IPS DF 6.9 (cell line): ENCODE measurements at regions not wholly inside any gene's neighbourhood (a gene's known extent, or its start where the extent isn't known, plus 50 kb on each side); places are given as distances from the start of the nearest gene placed in this dataset.

Experiments
- DNase-seq: peaks from one replicate; pipeline ENCODE4 v3.0.0-alpha.2; 2013; ENCODE audit warnings: low read depth, low spot score
- H3K27ac ChIP-seq: one replicate; pipeline ENCODE4 v1.5.1; 2013; ENCODE audit warnings: low read length, control low read depth
- H3K27me3 ChIP-seq: 2 replicates; pipeline ENCODE4 v1.6.1; 2013; ENCODE audit warnings: mild to moderate bottlenecking, low read length; ENCODE audit not compliant: control insufficient read depth, insufficient read depth
- H3K36me3 ChIP-seq: 2 replicates; pipeline ENCODE4 v1.6.1; 2013; ENCODE audit warnings: low read length; ENCODE audit not compliant: control insufficient read depth, insufficient read depth
- H3K4me1 ChIP-seq: 2 replicates; pipeline ENCODE4 v1.6.1; 2013; ENCODE audit warnings: low read length; ENCODE audit not compliant: control insufficient read depth, insufficient read depth
- H3K4me3 ChIP-seq: 2 replicates; pipeline ENCODE4 v1.5.1; 2013; ENCODE audit warnings: mild to moderate bottlenecking, low read length
- H3K9me3 ChIP-seq: 2 replicates; pipeline ENCODE4 v1.6.1; 2013; ENCODE audit warnings: low read length, inconsistent platforms; ENCODE audit not compliant: control insufficient read depth, insufficient read depth
- WGBS: extraction: QIAGEN DNeasy Blood & Tissue Kit; methylation state at CpG from one replicate; pipeline ENCODE4 v1.1.7; 2013; ENCODE audit warnings: mixed read lengths, missing lambda C conversion rate; ENCODE audit not compliant: insufficient read length, insufficient coverage; 5-methylcytosine and 5-hydroxymethylcytosine counted together

- no peak overlapping the region for H3K4me3 ChIP-seq
- DNase-seq = no peak
- H3K27me3 ChIP-seq = no peaks in the 10 kb centered on the region
- H3K4me1 ChIP-seq = no peaks in the 10 kb centered on the region
- no peaks in the 10 kb centered on the region for H3K36me3 ChIP-seq
- H3K27ac ChIP-seq = no peak overlapping the region
- no peaks in the 10 kb centered on the region for H3K9me3 ChIP-seq
- no CpG with 5 or more reads among the region's 8 CpGs for WGBS
These were observed 393.4 kb downstream of the ACTR3B start for GRCh38 chr7:153152801-153153422.

- no peaks in the 10 kb centered on the region for H3K36me3 ChIP-seq
- H3K4me1 ChIP-seq = no peaks in the 10 kb centered on the region
- H3K9me3 ChIP-seq = no peaks in the 10 kb centered on the region
- DNase-seq = no peak
- no peaks in the 10 kb centered on the region; the same call in 1 of the 2 replicates for H3K27me3 ChIP-seq
- no peak overlapping the region for H3K4me3 ChIP-seq
- no CpG with 5 or more reads among the region's 3 CpGs for WGBS
- H3K27ac ChIP-seq = no peak overlapping the region
These were observed 398.6 kb downstream of the ACTR3B start for GRCh38 chr7:153158149-153158548.

DNA sequence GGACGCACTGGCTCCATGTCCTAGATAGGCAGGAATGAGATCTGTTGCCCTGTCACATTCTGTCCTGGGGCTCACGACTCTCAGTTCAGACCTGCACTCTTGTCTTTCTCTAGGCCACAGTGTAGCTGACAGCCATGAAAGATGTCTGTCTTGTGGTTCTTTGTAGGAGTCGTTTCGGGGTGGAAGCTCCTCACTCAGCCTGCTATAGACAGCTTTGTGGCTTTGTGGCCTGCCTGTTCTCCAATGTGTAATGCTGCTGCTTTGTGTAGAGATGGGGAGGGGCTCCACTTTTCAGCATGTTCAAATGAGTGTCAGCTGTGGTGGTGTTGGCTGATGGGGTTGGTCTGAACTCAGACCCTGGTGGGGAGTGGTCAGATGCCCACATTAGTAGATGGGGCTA is 410.7 kb downstream of the ACTR3B start:
- Histone ChIP-seq H3K9me3 (no peaks in the 10 kb centered on the region), H3K4me1 (no peaks in the 10 kb centered on the region), H3K4me3 (no peak overlapping the region), H3K36me3 (no peaks in the 10 kb centered on the region), H3K27me3 (no peaks in the 10 kb centered on the region), H3K27ac (no peak overlapping the region)
- no CpG with 5 or more reads among the region's 4 CpGs for WGBS
- no peak for DNase-seq

DNA sequence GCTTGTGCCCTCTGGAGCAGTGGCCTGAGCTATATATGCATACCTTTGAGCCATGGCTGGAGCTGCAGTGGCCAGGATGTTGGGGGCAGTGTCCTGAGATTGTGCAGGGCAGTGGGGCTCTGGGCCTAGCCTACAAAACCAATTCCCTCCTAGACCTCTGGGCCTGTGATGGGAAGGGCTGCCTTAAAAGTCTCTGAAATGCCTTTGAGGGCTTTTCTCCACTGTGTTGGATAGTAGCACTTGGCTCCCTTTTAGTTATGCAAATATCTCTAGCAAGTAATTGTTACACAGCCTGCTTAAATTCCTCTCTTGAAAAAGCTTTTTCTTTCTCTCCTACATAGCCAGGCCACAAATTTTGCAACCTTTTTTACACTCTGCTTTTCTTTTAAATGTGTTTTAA is 426.4 kb downstream of the ACTR3B start:
- no peak overlapping the region for H3K4me3 ChIP-seq
- H3K27me3 ChIP-seq = no peaks in the 10 kb centered on the region
- DNase-seq = no peak
- peaks cover 3% of the 10 kb centered on the region; the same call in 1 of the 2 replicates for H3K4me1 ChIP-seq
- H3K27ac ChIP-seq = no peak overlapping the region
- no peaks in the 10 kb centered on the region for H3K36me3 ChIP-seq
- H3K9me3 ChIP-seq = no peaks in the 10 kb centered on the region; the same call in 1 of the 2 replicates

GRCh38 chr7:153188161-153188560 is 428.6 kb downstream of the ACTR3B start:
- H3K27ac ChIP-seq = no peak overlapping the region
- no peaks in the 10 kb centered on the region for H3K36me3 ChIP-seq
- no peaks in the 10 kb centered on the region for H3K27me3 ChIP-seq
- no peak overlapping the region for H3K4me3 ChIP-seq
- H3K9me3 ChIP-seq = no peaks in the 10 kb centered on the region; the same call in 1 of the 2 replicates
- WGBS = no CpG with 5 or more reads among the region's 3 CpGs
- no peak for DNase-seq
- peaks cover 3% of the 10 kb centered on the region; the same call in 1 of the 2 replicates for H3K4me1 ChIP-seq

GRCh38 chr7:153188630-153189029 is 429.1 kb downstream of the ACTR3B start:
- peaks cover 3% of the 10 kb centered on the region; the same call in 1 of the 2 replicates for H3K4me1 ChIP-seq
- no peak for DNase-seq
- no peak overlapping the region for H3K4me3 ChIP-seq
- no peaks in the 10 kb centered on the region; the same call in 1 of the 2 replicates for H3K9me3 ChIP-seq
- no peaks in the 10 kb centered on the region for H3K36me3 ChIP-seq
- no peak overlapping the region for H3K27ac ChIP-seq
- no peaks in the 10 kb centered on the region for H3K27me3 ChIP-seq
- WGBS = no CpG with 5 or more reads among the region's 3 CpGs

- Histone ChIP-seq H3K36me3 (no peaks in the 10 kb centered on the region), H3K27ac (no peak overlapping the region), H3K4me1 (peaks cover 2% of the 10 kb centered on the region; the same call in 1 of the 2 replicates), H3K4me3 (no peak overlapping the region), H3K27me3 (no peaks in the 10 kb centered on the region), H3K9me3 (no peaks in the 10 kb centered on the region; the same call in 1 of the 2 replicates)
- peak; percentile 41 for DNase-seq
- WGBS = no CpG with 5 or more reads among the region's 3 CpGs
These were observed 430.9 kb downstream of the ACTR3B start for GRCh38 chr7:153190452-153190851.

GRCh38 chr7:153190986-153191385 is 431.4 kb downstream of the ACTR3B start:
- Histone ChIP-seq H3K4me3 (no peak overlapping the region), H3K9me3 (no peaks in the 10 kb centered on the region), H3K4me1 (no peaks in the 10 kb centered on the region), H3K27ac (no peak overlapping the region), H3K36me3 (no peaks in the 10 kb centered on the region), H3K27me3 (no peaks in the 10 kb centered on the region)
- WGBS = no CpG with 5 or more reads among the region's 4 CpGs
- no peak for DNase-seq

- H3K27ac ChIP-seq = no peak overlapping the region
- no peaks in the 10 kb centered on the region for H3K36me3 ChIP-seq
- H3K9me3 ChIP-seq = no peaks in the 10 kb centered on the region; the same call in 1 of the 2 replicates
- peak; percentile 35 for DNase-seq
- no peaks in the 10 kb centered on the region for H3K27me3 ChIP-seq
- no CpG with 5 or more reads among the region's 12 CpGs for WGBS
- no peaks in the 10 kb centered on the region for H3K4me1 ChIP-seq
- no peak overlapping the region for H3K4me3 ChIP-seq
These were observed 433.6 kb downstream of the ACTR3B start for GRCh38 chr7:153193144-153193595.

GRCh38 chr7:153217032-153217431 is 457.5 kb downstream of the ACTR3B start:
- H3K4me1 ChIP-seq = no peaks in the 10 kb centered on the region
- no peak for DNase-seq
- H3K9me3 ChIP-seq = peaks cover 5% of the 10 kb centered on the region; the same call in 1 of the 2 replicates
- no CpG with 5 or more reads among the region's 8 CpGs for WGBS
- no peaks in the 10 kb centered on the region for H3K36me3 ChIP-seq
- no peaks in the 10 kb centered on the region for H3K27me3 ChIP-seq
- H3K27ac ChIP-seq = no peak overlapping the region
- H3K4me3 ChIP-seq = no peak overlapping the region

DNA sequence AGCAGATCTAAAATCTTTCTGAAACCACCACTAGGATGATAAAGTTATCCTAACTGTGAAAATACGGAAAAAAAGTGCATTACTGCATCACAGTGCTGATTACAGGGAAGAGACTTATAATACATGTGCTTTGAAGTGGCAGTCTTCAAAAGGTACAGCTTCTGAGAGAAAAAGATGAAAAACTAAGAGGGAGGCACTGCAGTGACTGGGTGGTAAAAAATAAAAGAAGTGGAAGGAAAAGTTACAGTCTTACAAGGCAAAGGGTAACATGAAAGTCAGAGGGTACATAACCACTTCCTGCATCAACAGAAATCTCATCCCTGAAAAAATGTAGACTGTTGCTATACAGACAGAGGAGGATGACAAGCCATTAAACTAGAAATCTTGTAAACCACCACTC is 465.3 kb downstream of the ACTR3B start:
- Histone ChIP-seq H3K4me3 (no peak overlapping the region), H3K27ac (no peak overlapping the region), H3K4me1 (no peaks in the 10 kb centered on the region), H3K36me3 (no peaks in the 10 kb centered on the region), H3K27me3 (no peaks in the 10 kb centered on the region), H3K9me3 (peaks cover 2% of the 10 kb centered on the region; the same call in 1 of the 2 replicates)
- WGBS = no CpG with 5 or more reads among the region's 1 CpG
- DNase-seq = no peak
